Endothelial cell (in vitro differentiated cells): ENCODE measurements at regions not wholly inside any gene's neighbourhood (a gene's known extent, or its start where the extent isn't known, plus 50 kb on each side); places are given as distances from the start of the nearest gene placed in this dataset.

Experiments
- DNase-seq: peaks from one replicate; pipeline ENCODE4 v3.0.0; 2021; ENCODE audit warnings: low spot score
- H3K27ac Mint-ChIP-seq: one replicate; pipeline ENCODE4 v1.8.0; 2021; ENCODE audit warnings: mixed read lengths, inconsistent platforms; ENCODE audit not compliant: unreplicated experiment
- H3K27me3 Mint-ChIP-seq: one replicate; pipeline ENCODE4 v1.8.0; 2021; ENCODE audit warnings: mild to moderate bottlenecking, moderate library complexity, mixed read lengths, inconsistent platforms; ENCODE audit not compliant: unreplicated experiment
- H3K36me3 Mint-ChIP-seq: one replicate; pipeline ENCODE4 v1.8.0; 2021; ENCODE audit warnings: mild to moderate bottlenecking, low read depth, mixed read lengths, inconsistent platforms; ENCODE audit not compliant: unreplicated experiment
- H3K4me1 Mint-ChIP-seq: one replicate; pipeline ENCODE4 v1.8.0; 2021; ENCODE audit warnings: mild to moderate bottlenecking, mixed read lengths, inconsistent platforms; ENCODE audit not compliant: unreplicated experiment
- H3K4me3 Mint-ChIP-seq: one replicate; pipeline ENCODE4 v1.8.0; 2021; ENCODE audit warnings: mild to moderate bottlenecking, mixed read lengths, inconsistent platforms; ENCODE audit not compliant: unreplicated experiment
- H3K9me3 Mint-ChIP-seq: one replicate; pipeline ENCODE4 v1.8.0; 2021; ENCODE audit warnings: mixed read lengths, inconsistent platforms; ENCODE audit not compliant: unreplicated experiment
- CTCF ChIP-seq: fragments of 200-600 bp; sonication (generic); IDR thresholded peaks from one replicate; pipeline ENCODE4 v1.5.0; 2021; ENCODE audit warnings: antibody characterized with exemption; ENCODE audit not compliant: unreplicated experiment

GRCh38 chr1:116257341-116257767 lies 115.7 kb upstream of the ATP1A1 start:
- DNase-seq, result no peak
- no peaks in the 10 kb centered on the region for H3K36me3 Mint-ChIP-seq

GRCh38 chr1:116257836-116258235 lies 115.2 kb upstream of the ATP1A1 start:
- TF ChIP-seq CTCF, result no peak
- Mint-ChIP-seq H3K27me3 (peaks cover 2% of the 10 kb centered on the region), H3K27ac (no peak overlapping the region), H3K4me1 (peaks cover 13% of the 10 kb centered on the region), H3K4me3 (no peak overlapping the region), H3K9me3 (no peaks in the 10 kb centered on the region), H3K36me3 (no peaks in the 10 kb centered on the region)
- DNase-seq, result no peak

More at GRCh38 chr1:116257341-116257767, 115.7 kb upstream of the ATP1A1 start:
- Mint-ChIP-seq H3K4me1 (peaks cover 13% of the 10 kb centered on the region), H3K27me3 (peaks cover 2% of the 10 kb centered on the region), H3K27ac (no peak overlapping the region), H3K9me3 (no peaks in the 10 kb centered on the region), H3K4me3 (no peak overlapping the region)
- TF ChIP-seq CTCF, result no peak

- no peaks in the 10 kb centered on the region for H3K9me3 Mint-ChIP-seq
- H3K27ac Mint-ChIP-seq, result no peak overlapping the region
- DNase-seq, result no peak
- peaks cover 13% of the 10 kb centered on the region for H3K4me1 Mint-ChIP-seq
- no peak for TF ChIP-seq CTCF
- peaks cover 2% of the 10 kb centered on the region for H3K27me3 Mint-ChIP-seq
- H3K4me3 Mint-ChIP-seq, result no peak overlapping the region
- H3K36me3 Mint-ChIP-seq, result no peaks in the 10 kb centered on the region
These were observed 114.2 kb upstream of the ATP1A1 start for GRCh38 chr1:116258668-116259419.

- peaks cover 2% of the 10 kb centered on the region for H3K27me3 Mint-ChIP-seq
- no peak overlapping the region for H3K4me3 Mint-ChIP-seq
- no peak for DNase-seq
- H3K9me3 Mint-ChIP-seq, result no peaks in the 10 kb centered on the region
- peaks cover 13% of the 10 kb centered on the region for H3K4me1 Mint-ChIP-seq
- H3K27ac Mint-ChIP-seq, result no peak overlapping the region
- TF ChIP-seq CTCF, result no peak
- H3K36me3 Mint-ChIP-seq, result no peaks in the 10 kb centered on the region
These were observed 113.4 kb upstream of the ATP1A1 start for GRCh38 chr1:116259663-116260062.

- Mint-ChIP-seq H3K36me3 (no peaks in the 10 kb centered on the region), H3K4me3 (no peak overlapping the region), H3K27me3 (peaks cover 2% of the 10 kb centered on the region), H3K9me3 (no peaks in the 10 kb centered on the region), H3K4me1 (peaks cover 13% of the 10 kb centered on the region), H3K27ac (no peak overlapping the region)
- no peak for TF ChIP-seq CTCF
- DNase-seq, result no peak
These were observed 112.9 kb upstream of the ATP1A1 start for GRCh38 chr1:116260115-116260514.
